GM12878 (cell line): ENCODE measurements at regions not wholly inside any gene's neighbourhood (a gene's known extent, or its start where the extent isn't known, plus 50 kb on each side); places are given as distances from the start of the nearest gene placed in this dataset.

ENCODE experiments used
- ATAC-seq: fragments of 200-7000 bp; cut with Tn5 transposase; 3 replicates; pipeline ENCODE4 v1.9.1; 2020; ENCODE audit warnings: mild to moderate bottlenecking, moderate library complexity
- BruUV-seq: library from RNA; stranded (reverse); fragments of 400-500 nt; replicated peaks from 2 replicates; lab custom pipeline; 2021; lab: Mats Ljungman, UMichigan
- CTCF ChIA-PET: fragments of 300-600 bp; sonication (Branson Sonifier 250); formaldehyde crosslinking; extraction: SDS; loops from one replicate; lab custom pipeline; 2021; ENCODE audit warnings: inconsistent platforms; lab: Yijun Ruan, JAX
- POLR2A ChIA-PET: fragments of 350-600 bp; formaldehyde crosslinking; extraction: SDS; loops from one replicate; lab custom pipeline; 2021; ENCODE audit warnings: inconsistent platforms; lab: Charles Lee
- RAD21 ChIA-PET: fragments of 300-600 bp; sonication (Branson Sonifier 250); formaldehyde crosslinking; loops from one replicate; lab custom pipeline; 2023; ENCODE audit warnings: antibody characterized with exemption; ENCODE audit not compliant: unreplicated experiment; lab: Charles Lee
- SMC1A ChIA-PET: fragments of 300-600 bp; sonication (Branson Sonifier 250); formaldehyde crosslinking; loops from one replicate; lab custom pipeline; 2023; ENCODE audit not compliant: unreplicated experiment, uncharacterized antibody; lab: Charles Lee
- DNase-seq: peaks from one replicate; pipeline ENCODE4 v3.0.0-alpha.2; 2011; ENCODE audit warnings: low read depth, low spot score
- FAIRE-seq: peaks from 3 replicates; lab custom pipeline; 2011; peaks lifted over from hg19 to GRCh38; lab: Jason Lieb, UNC
- H2AFZ ChIP-seq: 2 replicates; pipeline ENCODE4 v1.6.0; 2011; ENCODE audit warnings: low read depth, low read length, control low read depth; ENCODE audit not compliant: control insufficient read depth
- H3K27ac ChIP-seq: 2 replicates; pipeline ENCODE4 v1.5.1; 2011; ENCODE audit warnings: control low read depth; ENCODE audit not compliant: control insufficient read depth, insufficient read depth
- H3K27me3 ChIP-seq, 2 experiments: replicated peaks in 1 of 2; 2 replicates each; pipeline versions ENCODE4 v1.6.0 to v1.6.1; 2011; ENCODE audit warnings: low read length in 1 of 2; ENCODE audit not compliant: control insufficient read depth in 2 of 2, insufficient read depth in 2 of 2
- H3K36me3 ChIP-seq, 2 experiments: 2 replicates each; pipeline ENCODE4 v1.5.1; 2011; ENCODE audit warnings: low read length in 1 of 2; ENCODE audit not compliant: control insufficient read depth in 2 of 2, insufficient read depth in 2 of 2
- H3K4me1 ChIP-seq: 2 replicates; pipeline ENCODE4 v1.6.1; 2011; ENCODE audit warnings: mild to moderate bottlenecking, low read length, moderate library complexity, mixed read lengths; ENCODE audit not compliant: control insufficient read depth, insufficient read depth
- H3K4me2 ChIP-seq: 2 replicates; pipeline ENCODE4 v1.6.0; 2011; ENCODE audit warnings: control low read depth; ENCODE audit not compliant: control insufficient read depth, insufficient read depth
- H3K4me3 ChIP-seq: fragments of 200-600 bp; sonication (generic); 2 replicates; pipeline ENCODE4 v1.5.1; 2016
- H3K79me2 ChIP-seq: 2 replicates; pipeline ENCODE4 v1.6.0; 2011; ENCODE audit warnings: low read length; ENCODE audit not compliant: control insufficient read depth, insufficient read depth
- H3K9ac ChIP-seq: 2 replicates; pipeline ENCODE4 v1.8.0; 2011; ENCODE audit warnings: low read length, control low read depth, mixed read lengths; ENCODE audit not compliant: control insufficient read depth, insufficient read depth
- H3K9me3 ChIP-seq: replicated peaks from 3 replicates; pipeline ENCODE4 v1.5.1; 2011; ENCODE audit warnings: mild to moderate bottlenecking, low read length; ENCODE audit not compliant: control insufficient read depth, insufficient read depth
- H4K20me1 ChIP-seq: 2 replicates; pipeline ENCODE4 v1.6.0; 2011; ENCODE audit not compliant: control insufficient read depth, insufficient read depth
- BMI1 ChIP-seq: fragments of 450-650 bp; IDR thresholded peaks from 2 replicates; pipeline ENCODE4 v1.6.1; 2016; ENCODE audit warnings: mild to moderate bottlenecking, moderate library complexity, borderline replicate concordance
- CBX3 ChIP-seq: fragments of 200-600 bp; sonication (generic); IDR thresholded peaks from 2 replicates; pipeline ENCODE4 v1.6.1; 2016; ENCODE audit warnings: low read depth, borderline replicate concordance
- CREB1 ChIP-seq: IDR thresholded peaks from 2 replicates; pipeline ENCODE4 v1.6.1; 2012; ENCODE audit warnings: low read depth, mild to moderate bottlenecking, inconsistent platforms
- KAT2A ChIP-seq: conservative IDR thresholded peaks from 2 replicates; pipeline ENCODE4 v1.6.1; 2011; ENCODE audit warnings: low read depth, low read length; ENCODE audit not compliant: control insufficient read depth
- KDM1A ChIP-seq: fragments of 200-600 bp; sonication (generic); IDR thresholded peaks from 2 replicates; pipeline ENCODE4 v1.6.1; 2016; ENCODE audit warnings: borderline replicate concordance
- LARP7 ChIP-seq: fragments of 450-650 bp; IDR thresholded peaks from 2 replicates; pipeline ENCODE4 v1.6.1; 2017; ENCODE audit warnings: mild to moderate bottlenecking
- MYC ChIP-seq: IDR thresholded peaks from 2 replicates; pipeline ENCODE4 v1.6.1; 2011; ENCODE audit warnings: mild to moderate bottlenecking, low read length, moderate library complexity, inconsistent platforms; ENCODE audit not compliant: insufficient read depth, insufficient replicate concordance, insufficient read length, severe bottlenecking
- PAX5 ChIP-seq: IDR thresholded peaks from 2 replicates; pipeline ENCODE4 v1.6.1; 2011; ENCODE audit warnings: low read depth, low read length, borderline replicate concordance
- PML ChIP-seq: IDR thresholded peaks from 2 replicates; pipeline ENCODE4 v1.6.1; 2012; ENCODE audit warnings: low read length, inconsistent platforms
- RFX5 ChIP-seq: IDR thresholded peaks from 2 replicates; pipeline ENCODE4 v1.6.1; 2011; ENCODE audit warnings: low read depth, low read length, improper control_type of control experiment
- SUZ12 ChIP-seq: fragments of 200-600 bp; sonication (generic); IDR thresholded peaks from one replicate; pipeline ENCODE4 v1.6.1; 2018; ENCODE audit warnings: antibody characterized with exemption, mild to moderate bottlenecking; ENCODE audit not compliant: unreplicated experiment
- whole genome bisulfite sequencing: methylation state at CpG from one replicate; pipeline ENCODE4 v1.1.6; 2016; ENCODE audit warnings: low lambda C conversion rate; ENCODE audit not compliant: insufficient replicate concordance, insufficient coverage; ENCODE audit errors: missing lambda C conversion rate; 5-methylcytosine and 5-hydroxymethylcytosine counted together
- in situ Hi-C: fragments of 300-500 bp; cut with MboI; formaldehyde crosslinking; loops from 9 replicates; pipeline ENCODE4 v1.14.3; 2018; ENCODE audit warnings: mixed read lengths
- intact Hi-C: fragments of 100-400 bp; cut with micrococcal nuclease; formaldehyde crosslinking; loops from one replicate; pipeline ENCODE4 v1.14.2; 2022; ENCODE audit not compliant: unreplicated experiment
- TF ChIP-seq, protein P1 (sequence below): fragments of 450-650 bp; IDR thresholded peaks from 2 replicates; pipeline ENCODE4 v1.6.1; 2018; ENCODE audit warnings: borderline replicate concordance, mild to moderate bottlenecking; ENCODE audit not compliant: partially characterized antibody

DNA sequence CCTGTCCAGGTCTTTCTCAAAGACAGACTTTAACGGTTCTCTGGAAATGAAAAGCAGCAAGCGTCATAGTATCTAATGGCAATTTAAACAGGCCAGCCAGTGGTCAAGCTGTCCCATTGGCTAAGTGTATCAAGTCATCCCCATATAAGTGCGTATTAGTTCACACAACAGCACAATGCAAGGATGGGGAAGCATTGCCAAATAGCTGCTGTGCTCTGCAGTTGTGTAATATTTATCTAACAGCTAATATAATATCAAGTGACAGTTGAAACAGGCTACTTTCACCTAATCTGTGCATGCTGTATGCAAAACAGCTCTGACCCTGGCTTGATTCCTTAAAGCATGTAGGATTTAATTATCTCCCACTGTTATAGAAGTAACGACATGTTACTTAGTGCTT is 134.8 kb upstream of the PPARGC1A start:
- Histone ChIP-seq H3K27me3 (no peaks in the 10 kb centered on the region), H3K79me2 (no peaks in the 10 kb centered on the region), H3K4me3 (no peak overlapping the region), H4K20me1 (no peaks in the 10 kb centered on the region), H3K4me1 (no peaks in the 10 kb centered on the region), H3K9me3 (no peaks in the 10 kb centered on the region), H3K9ac (no peak overlapping the region), H3K4me2 (no peak overlapping the region), H2AFZ (no peak overlapping the region), H3K36me3 (no peaks in the 10 kb centered on the region), H3K27ac (no peak overlapping the region)
- ChIA-PET SMC1A (no interaction called here), CTCF (interaction anchor here (1.8 kb wide), 1 partner anchor 10 kb away, joined by 6 read pairs; no protein-coding TSS in a partner anchor), POLR2A (no interaction called here), RAD21 (no interaction called here)
- no TSS peak for BruUV-seq
- in situ Hi-C loops: no loop called here
- FAIRE-seq: no peak
- TF ChIP-seq MYC (no peak), PML (no peak), BMI1 (no peak), KDM1A (no peak), PAX5 (no peak), SUZ12 (no peak), CBX3 (no peak), KAT2A (no peak), CREB1 (no peak), RFX5 (no peak), LARP7 (no peak)
- TF ChIP-seq, protein P1, sequence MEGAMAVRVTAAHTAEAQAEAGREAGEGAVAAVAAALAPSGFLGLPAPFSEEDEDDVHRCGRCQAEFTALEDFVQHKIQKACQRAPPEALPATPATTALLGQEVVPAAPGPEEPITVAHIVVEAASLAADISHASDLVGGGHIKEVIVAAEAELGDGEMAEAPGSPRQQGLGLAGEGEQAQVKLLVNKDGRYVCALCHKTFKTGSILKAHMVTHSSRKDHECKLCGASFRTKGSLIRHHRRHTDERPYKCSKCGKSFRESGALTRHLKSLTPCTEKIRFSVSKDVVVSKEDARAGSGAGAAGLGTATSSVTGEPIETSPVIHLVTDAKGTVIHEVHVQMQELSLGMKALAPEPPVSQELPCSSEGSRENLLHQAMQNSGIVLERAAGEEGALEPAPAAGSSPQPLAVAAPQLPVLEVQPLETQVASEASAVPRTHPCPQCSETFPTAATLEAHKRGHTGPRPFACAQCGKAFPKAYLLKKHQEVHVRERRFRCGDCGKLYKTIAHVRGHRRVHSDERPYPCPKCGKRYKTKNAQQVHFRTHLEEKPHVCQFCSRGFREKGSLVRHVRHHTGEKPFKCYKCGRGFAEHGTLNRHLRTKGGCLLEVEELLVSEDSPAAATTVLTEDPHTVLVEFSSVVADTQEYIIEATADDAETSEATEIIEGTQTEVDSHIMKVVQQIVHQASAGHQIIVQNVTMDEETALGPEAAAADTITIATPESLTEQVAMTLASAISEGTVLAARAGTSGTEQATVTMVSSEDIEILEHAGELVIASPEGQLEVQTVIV: no peak
- intact Hi-C loops: no loop called here
- DNase-seq: no peak
- no peak for ATAC-seq
- WGBS: 5% methylated on average over 4 of the region's 4 CpGs
